ENCODE measurements at regions not wholly inside any gene's neighbourhood (a gene's known extent, or its start where the extent isn't known, plus 50 kb on each side); places are given as distances from the start of the nearest gene placed in this dataset.

- TF ChIP-seq CTCF (IDR thresholded peaks at IDR 0.05), result no peak
- TF ChIP-seq POLR2AphosphoS5 (IDR thresholded peaks at IDR 0.05; ENCODE audit: low read depth, low read length), result no peak
- no peak for TF ChIP-seq REST (IDR thresholded peaks at IDR 0.05; ENCODE audit: insufficient read depth in 1 of 2, low read depth in 2 of 2, low read length in 1 of 2)
- TF ChIP-seq TCF7L2 (IDR thresholded peaks at IDR 0.05; ENCODE audit: low read depth, low read length), result no peak
- TF ChIP-seq SIN3A (IDR thresholded peaks at IDR 0.05; ENCODE audit: borderline replicate concordance, insufficient read depth, low read depth, low read length), result no peak
Measured at GRCh38 chr18:45512363-45512953, 102.8 kb upstream of the SLC14A2 start.

Data from Panc1 (cell line).